DMS53 treated with DMSO at 0.1 percent for 48 hours (cell line): ENCODE measurements at regions not wholly inside any gene's neighbourhood (a gene's known extent, or its start where the extent isn't known, plus 50 kb on each side); places are given as distances from the start of the nearest gene placed in this dataset.
"Not testable (repeated sequence)": the region's sequence is repeated elsewhere in the genome, so short reads cannot be mapped to it uniquely, and the experiment has no call there.

ENCODE experiments used
- DNase-seq: peaks from one replicate; lab custom pipeline; 2025; ENCODE audit not compliant: unreplicated experiment; lab: John Stamatoyannopoulos, UW

GRCh38 chr3:116981089-116981488, 271.5 kb downstream of the TUSC7 start:
- no peak for DNase-seq

GRCh38 chr3:116984301-116984700, 274.7 kb downstream of the TUSC7 start:
- DNase-seq, result no peak

DNA sequence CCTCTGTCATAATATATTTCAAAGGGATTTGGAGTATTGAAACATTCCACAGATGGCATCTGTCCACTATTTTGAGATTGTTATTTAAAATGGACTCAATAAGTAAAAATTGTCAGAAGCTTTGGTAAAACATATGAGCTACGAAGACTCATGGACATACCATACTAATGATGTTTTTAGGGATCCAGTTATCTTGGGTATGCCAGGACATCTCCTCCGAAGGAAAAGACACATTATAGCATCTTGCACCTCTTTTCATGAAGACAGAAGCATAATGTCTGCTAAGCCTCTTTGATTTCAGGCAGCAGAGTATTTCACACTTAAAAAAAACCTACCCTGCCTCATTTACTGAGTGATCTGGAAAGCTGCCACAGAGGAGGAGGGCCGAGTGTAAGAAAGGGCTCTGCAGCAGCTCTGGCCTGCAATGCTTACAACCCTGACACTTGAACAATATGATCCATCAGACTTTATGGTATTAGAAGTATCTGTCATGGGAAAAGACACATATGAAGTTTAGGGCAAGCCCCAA, 284.8 kb downstream of the TUSC7 start:
- DNase-seq, result no peak

GRCh38 chr3:117003501-117003900, 293.9 kb downstream of the TUSC7 start:
- DNase-seq, result no peak

DNA sequence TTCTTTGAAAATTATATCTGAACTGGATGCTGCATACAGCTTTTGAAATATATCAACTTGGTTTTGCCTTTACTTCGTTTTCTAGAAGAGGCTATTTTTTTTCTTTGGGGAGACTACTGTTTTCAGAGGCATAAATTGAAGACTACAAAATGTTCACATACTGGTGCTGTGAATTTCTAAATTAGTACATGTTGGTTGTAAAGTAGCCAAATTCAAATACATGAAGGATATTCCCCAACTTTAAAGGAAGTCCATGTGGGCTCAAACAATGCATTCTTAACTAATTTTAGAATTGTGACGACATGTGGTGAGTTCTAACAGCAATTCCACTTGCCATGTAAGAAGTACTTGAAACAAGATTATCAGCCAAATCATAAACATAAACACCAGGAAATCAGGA, 295.7 kb downstream of the TUSC7 start:
- DNase-seq, result no peak

DNA sequence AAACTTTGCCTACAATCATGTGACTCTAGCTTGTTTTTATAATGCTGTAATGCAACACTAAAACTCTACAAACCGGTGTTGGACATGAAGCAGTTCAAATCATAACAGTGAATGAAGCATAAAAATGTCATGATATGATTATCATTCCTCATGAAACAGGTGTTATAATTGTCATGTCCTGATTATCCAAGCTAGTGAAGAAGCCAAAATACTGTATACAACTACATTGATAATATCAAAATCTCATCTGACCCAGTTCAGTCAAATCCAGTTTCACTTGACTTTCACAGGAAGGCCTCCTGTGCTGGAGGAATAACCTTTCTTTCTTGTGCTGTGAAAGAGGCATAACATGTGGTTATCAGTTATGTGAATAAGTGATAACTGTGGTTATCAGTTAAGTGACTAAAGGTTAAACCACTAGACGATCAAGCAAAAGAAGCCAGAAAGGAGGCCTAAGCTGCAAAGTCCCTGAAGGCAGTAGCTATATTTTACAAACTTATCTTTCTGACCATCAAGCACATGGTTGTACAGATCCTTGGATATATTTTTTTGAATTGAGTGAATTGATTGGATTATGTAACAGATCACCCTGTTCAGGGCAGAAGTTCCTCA, 296.4 kb downstream of the TUSC7 start:
- DNase-seq, result no peak

DNA sequence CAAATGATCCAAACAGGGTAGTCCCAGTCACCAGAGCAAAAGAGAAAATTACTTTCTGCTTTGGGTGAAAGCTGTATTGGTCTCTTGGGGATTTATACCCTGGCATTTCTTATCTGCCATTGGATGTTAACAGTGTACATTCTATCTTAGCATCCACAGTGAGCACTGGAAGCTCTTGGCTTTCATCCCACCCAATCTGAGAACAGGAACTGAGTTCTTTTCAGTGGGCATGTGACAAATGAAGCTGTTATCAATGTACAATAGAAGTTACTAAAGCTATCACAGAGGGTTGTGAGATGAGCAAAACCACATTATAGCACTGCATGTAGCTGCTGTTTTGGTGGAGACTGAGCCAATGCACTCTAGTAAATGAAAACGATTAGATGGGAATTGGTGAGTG, 300.7 kb downstream of the TUSC7 start:
- no peak for DNase-seq

- no peak for DNase-seq
Observed at GRCh38 chr3:117011687-117012250, 302.2 kb downstream of the TUSC7 start.

- DNase-seq, result no peak
Observed at GRCh38 chr3:117016378-117016777, 306.8 kb downstream of the TUSC7 start.

GRCh38 chr3:117017135-117017894, 307.7 kb downstream of the TUSC7 start:
- DNase-seq, result no peak

DNA sequence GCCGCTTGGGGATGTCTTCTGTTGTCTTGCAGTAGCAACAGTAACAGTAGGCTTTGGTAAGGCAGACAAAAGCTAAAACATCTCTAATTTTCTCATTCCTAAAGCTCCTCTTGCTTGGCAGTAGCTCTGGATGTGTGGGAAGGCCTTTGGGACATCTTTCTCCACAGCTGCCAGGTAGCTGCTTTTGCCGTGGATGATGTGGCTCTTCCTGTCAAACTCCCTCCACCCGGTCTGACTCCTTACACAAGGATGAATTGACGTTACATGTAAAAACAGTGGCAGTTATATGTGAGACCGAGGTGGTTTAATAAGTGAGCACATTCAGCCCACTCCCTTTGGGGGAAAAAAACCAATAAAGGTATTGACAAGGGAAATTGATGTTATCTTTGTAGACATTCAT, 309.1 kb downstream of the TUSC7 start:
- no peak for DNase-seq

- DNase-seq, result peak; percentile 57
Observed at GRCh38 chr3:117019082-117019713, 309.6 kb downstream of the TUSC7 start.

- DNase-seq, result no peak
Observed at GRCh38 chr3:117026401-117026800, 316.8 kb downstream of the TUSC7 start.

GRCh38 chr3:117035745-117036144, 326.2 kb downstream of the TUSC7 start:
- DNase-seq, result no peak

DNA sequence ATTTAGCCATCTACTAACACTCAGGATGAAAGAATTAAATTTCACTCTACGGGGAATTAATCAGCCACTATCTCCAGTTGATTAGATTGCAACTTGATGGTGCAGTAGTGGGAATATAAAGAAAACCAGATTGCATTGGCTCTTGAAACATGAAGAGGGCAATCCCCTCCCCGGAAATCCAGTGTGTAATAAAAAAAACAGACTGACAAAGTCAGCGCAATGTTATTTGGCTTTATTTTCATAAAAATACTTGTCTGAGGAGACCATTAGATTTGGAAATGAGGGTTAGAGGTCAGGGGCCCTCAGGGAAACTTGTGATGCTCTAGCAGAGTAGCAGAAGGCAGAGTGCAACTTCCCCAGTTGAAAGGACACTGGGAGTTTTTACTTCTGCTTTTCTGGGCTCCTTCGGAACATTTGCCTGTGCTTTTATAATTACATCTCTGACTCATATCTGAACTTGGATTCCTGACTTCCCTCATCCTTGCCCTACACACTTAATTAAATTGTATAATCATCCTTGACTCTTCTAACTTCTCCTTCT, 326.8 kb downstream of the TUSC7 start:
- DNase-seq, result no peak

DNA sequence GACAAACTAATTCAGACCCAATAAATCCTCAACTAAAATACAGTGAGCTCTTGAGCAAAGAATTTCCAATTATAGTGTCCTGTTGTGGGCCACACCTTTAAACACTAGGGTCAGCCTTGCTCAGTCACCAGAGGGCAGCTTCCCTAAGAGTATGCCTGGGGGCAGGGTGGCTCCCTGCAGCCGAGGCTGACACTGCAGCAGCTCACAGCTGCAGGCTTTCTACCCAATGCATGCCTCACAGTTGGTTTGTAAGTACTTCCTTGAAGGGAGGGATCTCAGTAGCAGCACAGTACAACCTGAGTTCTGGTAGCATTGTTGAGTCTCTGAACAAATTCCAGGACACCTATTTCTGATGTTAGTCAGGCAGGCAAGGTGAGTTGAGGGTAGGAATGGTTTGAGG, 335.6 kb downstream of the TUSC7 start:
- peak; percentile 35 for DNase-seq

DNA sequence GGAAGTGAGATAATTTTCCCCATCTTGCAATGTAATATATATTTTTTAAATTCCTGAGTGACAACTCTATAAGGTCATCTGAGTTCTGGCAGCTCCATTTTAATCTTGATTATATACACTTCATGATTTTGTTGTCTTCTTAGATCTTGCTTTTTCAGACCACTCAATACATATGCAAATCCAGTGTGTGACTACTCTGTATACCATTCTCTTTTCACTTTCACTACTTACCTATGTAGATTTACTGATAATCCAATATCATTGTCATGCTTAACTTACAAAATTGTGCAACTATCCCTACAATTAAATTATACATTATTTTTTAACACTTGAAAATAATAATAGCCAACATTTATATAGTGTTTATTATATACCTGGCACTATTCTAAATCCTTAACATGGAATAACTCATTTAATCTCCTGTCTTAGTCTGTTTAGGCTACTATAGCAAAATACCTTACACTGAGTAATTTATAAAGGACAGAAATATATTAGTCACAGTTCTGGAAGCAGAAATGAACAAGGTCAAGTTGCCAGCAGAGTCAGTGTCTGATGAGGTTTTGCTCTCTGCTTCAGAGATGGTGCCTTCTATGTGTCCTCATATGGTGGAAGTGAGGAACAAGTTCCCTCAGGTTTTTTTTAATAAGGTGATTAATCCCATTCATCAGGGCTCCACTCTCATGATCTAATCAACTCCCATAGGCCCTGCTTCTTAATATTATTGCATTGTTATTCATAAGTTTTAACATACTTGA, 338.5 kb downstream of the TUSC7 start:
- no peak for DNase-seq

DNA sequence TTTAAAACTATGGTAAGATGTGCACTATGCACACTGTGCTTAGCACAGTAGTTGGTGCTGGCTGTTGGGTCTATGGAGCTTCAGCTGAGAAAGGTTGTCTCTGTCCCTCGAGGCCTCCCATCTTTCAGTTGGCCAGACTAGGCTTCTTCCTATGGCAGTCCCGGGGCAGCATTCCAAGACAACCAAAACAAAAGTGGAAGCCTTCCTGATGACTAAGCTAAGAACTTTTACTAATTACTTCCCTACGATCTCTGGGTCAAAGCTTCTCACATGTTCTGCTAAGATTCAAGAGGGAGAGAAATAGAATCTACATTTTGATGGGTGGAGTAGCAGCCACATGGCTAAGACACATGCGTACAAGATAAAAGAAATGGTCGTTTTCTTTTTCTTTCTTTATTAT, 342.8 kb downstream of the TUSC7 start:
- no peak for DNase-seq

DNA sequence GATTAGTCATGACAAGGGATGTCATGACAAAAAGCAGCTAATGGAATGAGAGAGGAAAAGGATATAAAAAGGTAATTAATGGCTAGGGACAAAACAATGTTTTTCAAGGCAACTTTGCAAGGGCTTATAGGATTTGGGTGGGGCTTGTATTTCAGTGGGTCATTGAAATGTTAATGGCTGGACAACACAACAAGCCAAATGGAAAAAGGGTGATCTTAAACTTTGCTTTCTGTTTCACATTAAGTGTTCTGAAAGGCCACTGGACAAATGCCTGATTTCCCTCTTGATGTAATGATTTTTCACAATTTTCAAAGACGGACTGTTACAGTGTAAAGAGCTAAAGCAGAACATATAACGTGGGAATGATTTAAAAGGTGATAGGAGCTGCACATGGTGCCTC, 345.0 kb downstream of the TUSC7 start:
- DNase-seq, result no peak

- DNase-seq, result not testable (repeated sequence)
Observed at GRCh38 chr3:117056946-117057345, 347.4 kb downstream of the TUSC7 start.
